HG03280 (cell line): ENCODE measurements at regions not wholly inside any gene's neighbourhood (a gene's known extent, or its start where the extent isn't known, plus 50 kb on each side); places are given as distances from the start of the nearest gene placed in this dataset.
A peak's percentile ranks its signal among the peaks of the same experiment; 100 is the strongest.
"Not testable (repeated sequence)": the region's sequence is repeated elsewhere in the genome, so short reads cannot be mapped to it uniquely, and the experiment has no call there.

Experiments used
- ATAC-seq: cut with Tn5 transposase; IDR thresholded peaks from one replicate; pipeline ENCODE4 v1.9.1; 2021; ENCODE audit warnings: mild to moderate bottlenecking, moderate library complexity; ENCODE audit not compliant: unreplicated experiment

GRCh38 chr6:5898563-5898962 lies 108.2 kb downstream of the NRN1 start:
- ATAC-seq: no peak

GRCh38 chr6:5898102-5898501 lies 108.6 kb downstream of the NRN1 start:
- ATAC-seq: no peak

GRCh38 chr6:5896476-5897200 lies 110.1 kb downstream of the NRN1 start:
- no peak for ATAC-seq

DNA sequence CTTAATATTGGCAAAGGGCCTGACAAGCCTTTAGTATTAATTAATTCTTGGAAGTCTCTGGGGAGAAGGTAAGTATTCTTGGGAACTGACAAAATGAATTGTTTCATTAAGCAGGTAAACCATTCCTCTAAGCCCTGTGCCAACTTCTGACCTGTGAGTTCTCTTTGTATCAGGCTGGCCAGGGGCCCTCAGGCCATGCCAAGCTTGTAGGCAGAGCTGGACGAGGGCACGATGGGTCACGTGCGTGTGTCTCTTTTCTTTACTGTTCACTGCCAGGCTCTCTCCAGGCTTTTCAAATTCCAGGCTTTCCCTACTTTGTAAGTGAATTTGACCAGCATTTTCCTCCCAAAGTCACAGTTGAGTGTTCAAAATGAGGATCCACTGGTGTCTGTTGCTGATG lies 112.4 kb downstream of the NRN1 start:
- no peak for ATAC-seq

DNA sequence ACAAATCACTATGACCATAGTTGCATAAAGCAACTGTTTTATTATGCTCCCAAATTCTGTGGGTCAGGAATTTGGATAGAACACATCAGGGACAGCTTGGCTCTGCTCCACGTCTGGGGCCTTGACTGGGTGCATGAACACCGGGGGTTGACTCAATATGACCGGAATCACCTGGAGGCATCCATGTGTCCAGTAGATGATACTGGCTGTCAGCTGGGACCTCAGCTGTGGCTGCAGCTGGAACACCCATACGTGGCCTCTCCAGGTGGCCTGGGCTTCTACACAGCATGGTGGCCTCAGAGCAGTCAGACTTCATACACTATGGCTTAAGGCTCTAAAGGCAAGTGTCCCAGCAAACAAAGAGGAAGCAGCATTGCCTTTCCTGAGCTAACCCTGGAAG lies 113.4 kb downstream of the NRN1 start:
- no peak for ATAC-seq

- no peak for ATAC-seq
These were observed 114.1 kb downstream of the NRN1 start for GRCh38 chr6:5892669-5893068.

- no peak for ATAC-seq
These were observed 127.9 kb downstream of the NRN1 start for GRCh38 chr6:5878792-5879191.

DNA sequence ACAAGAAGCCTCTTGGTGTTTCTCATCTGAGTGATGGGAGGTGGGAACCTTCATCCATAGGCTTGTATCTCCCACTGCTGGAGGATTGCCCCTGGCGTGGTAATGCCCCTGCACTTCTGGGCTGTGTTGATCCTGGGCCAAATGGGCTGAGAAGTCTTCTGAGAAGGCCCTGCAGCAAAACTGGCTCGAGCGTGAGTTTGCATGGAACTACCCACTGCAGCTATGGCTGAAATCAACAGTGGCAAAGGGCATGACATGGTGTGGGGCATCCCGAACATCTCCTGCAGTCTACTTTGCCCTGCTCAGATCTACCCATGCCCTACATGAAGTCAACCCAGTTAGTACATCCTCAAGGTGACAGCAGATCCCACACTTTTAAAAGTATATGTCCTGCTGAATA lies 130.6 kb downstream of the NRN1 start:
- no peak for ATAC-seq

- not testable (repeated sequence) for ATAC-seq
These were observed 132.7 kb downstream of the NRN1 start for GRCh38 chr6:5873976-5874375.

DNA sequence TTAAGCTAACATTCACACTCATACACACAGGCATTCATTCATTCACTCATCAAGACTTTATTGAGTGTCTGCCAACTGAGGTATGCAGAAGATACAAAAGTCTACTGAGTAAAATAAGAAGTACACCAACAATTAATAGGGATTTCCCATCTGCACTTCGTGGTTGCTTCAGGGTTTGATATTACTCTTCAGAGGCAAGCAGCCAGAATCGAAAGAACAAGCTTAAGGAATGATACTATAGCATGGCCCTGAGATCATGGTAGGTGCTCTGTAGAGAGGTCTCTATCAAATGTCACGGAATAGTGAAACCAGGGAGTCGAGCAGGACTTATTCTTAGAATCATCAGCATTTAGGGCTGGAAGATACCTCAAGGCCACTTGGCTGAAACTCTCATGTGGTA lies 135.4 kb downstream of the NRN1 start:
- no peak for ATAC-seq

GRCh38 chr6:5869676-5870075 lies 137.0 kb downstream of the NRN1 start:
- ATAC-seq: peak; percentile 71

DNA sequence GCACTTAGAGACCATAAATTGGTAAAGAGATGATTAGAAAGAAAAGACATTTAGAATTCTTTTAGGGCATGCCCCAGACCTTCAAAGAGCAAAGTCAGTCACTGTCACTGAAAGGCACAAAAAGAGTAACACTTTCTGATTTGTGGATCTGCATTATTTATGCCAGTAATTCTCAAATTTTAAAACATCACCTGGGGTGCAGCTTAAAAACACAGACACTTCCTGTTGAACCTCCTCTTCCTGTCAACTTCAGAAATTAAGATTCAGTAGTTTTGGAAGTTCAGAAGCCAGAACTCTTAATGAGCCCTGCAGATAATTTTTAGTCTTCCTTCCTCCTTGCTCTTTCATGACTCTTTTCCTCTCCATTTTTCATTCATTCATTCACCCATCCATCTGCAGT lies 137.5 kb downstream of the NRN1 start:
- peak; percentile 15 for ATAC-seq

DNA sequence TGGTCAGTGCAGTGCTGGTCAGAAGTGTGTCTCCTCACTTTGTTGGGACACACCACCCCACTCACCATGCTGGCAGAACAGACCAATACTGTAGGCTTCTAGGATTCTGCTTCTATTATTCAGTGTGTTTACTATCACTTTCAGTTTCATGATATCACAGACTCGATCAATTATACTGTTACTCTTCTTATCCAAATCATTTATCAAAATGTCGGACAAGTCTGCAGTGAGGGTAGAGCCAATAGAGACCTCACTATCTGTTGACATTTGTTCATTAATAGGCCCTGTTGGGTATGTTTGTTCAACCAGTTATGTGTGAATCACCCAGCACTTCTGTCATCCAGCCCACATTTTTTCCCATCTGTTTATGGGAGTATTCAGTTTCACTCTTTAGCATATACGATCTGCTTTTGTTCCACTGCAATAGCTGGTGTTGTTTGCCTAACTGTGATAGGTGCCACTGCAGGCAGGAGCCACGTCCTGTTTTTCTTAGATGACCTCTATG lies 140.1 kb downstream of the NRN1 start:
- no peak for ATAC-seq

- no peak for ATAC-seq
These were observed 141.2 kb downstream of the NRN1 start for GRCh38 chr6:5865506-5866031.

DNA sequence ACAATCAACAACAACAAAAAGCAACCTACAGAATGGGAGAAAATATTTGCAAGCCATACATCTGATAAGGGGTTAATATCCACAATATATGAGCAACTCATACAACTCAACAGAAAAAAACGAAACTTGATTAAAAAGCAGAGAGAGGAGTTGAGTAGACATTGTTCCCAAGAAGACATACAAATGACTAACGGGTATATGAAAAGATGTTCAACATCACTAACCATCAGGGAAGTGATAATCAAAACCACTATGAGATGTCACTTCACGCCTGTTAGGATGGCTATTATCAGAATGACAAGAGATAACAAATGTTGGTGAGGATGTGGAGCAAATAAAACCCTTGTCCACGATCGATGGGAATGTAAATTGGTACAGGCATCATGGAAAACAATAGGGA lies 145.9 kb downstream of the NRN1 start:
- ATAC-seq: no peak

DNA sequence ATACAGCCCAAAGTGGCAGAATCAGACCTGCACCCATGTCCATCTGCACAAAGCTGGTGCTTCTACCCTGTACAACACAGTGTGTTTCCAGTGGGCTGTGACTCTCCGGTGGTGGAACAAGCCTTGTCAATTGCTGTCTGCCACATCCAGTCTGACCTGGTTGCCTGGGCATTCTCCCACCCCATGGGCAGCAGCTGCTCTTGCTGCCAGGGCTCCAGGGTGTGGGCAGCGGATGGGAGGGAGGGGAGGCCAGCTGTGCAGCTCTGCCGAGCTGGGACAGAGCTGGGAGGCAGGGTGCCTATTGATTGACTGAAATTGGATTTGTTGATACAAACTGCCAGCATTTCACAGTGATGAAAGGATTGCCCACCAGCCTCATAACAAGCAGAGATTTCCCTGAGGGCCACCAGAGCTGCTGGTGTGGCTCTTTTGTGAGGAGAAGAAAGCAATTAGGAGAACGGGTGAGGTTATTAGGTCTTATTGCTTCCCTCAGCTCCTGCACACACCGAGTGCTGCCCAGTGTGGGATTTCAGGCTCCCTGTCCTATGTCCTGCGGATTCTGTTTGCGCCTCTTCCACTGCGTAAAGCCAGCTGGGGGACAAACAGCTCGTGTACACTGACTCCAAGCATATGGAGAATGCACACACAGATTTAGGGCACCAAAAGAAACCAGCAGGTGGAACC lies 150.8 kb downstream of the NRN1 start:
- no peak for ATAC-seq

DNA sequence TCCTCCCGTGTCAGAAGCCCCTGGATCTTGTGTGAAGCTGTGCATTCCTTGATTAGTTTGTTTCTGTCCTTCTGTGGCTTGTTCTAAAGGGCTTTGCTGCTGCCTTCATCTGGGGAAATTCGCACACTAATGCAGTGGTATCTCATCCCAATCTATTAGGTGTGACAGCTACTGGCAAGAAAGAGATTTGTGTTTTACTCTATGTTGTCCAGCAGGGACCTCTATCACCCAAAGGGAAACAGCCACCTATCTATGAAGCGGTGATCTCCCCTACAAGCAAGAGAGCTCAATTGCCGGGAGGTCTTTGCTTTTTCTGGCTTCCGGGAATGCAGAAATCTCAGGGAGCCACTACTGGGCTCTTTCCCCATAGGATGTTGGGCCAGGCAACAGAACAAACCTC lies 151.8 kb downstream of the NRN1 start:
- ATAC-seq: no peak

DNA sequence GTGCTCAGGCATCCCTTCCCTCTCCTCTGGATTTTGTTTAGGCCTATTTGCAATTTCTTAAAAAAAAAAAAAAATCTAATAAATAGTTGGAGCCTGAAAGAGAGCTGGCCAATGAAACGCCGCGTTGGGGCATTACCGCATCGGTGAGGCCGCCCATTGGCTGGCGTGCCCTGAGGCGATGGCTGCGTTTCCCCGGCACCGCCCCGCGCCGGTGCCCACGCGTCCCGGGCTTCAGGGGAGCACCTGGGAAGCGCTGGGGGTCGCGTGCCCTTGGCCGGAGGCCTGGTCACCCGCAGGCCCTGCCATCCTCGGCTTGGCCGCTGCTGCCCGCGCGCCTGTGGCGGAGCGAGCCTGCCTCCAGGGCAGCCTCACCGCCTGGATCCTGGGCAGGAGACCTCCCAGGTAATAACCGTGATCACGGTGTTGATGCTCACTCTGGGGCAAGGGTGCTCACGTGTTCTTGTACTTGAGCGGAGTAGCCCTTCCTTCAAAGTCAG lies 155.4 kb downstream of the NRN1 start:
- ATAC-seq: no peak

DNA sequence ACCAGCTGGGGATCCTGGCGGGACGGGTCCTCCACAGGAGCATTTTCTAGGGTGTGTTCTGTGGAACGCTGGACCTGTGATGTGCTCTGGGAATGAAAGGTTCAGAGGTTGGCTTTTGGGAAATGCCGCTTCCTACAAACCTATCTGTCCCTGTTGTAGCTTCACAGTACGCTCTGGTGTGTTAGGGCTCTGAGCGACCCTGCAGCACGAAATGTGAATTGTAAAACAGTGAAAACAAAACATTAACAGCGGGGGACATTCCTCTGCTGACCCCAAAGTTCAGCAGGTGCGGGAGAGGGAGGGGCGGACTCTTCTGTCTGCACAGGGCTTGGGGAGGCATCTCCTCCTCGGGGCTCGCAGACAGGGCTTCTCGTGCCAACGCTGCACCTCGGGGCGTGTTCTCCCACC lies 155.9 kb downstream of the NRN1 start:
- no peak for ATAC-seq

DNA sequence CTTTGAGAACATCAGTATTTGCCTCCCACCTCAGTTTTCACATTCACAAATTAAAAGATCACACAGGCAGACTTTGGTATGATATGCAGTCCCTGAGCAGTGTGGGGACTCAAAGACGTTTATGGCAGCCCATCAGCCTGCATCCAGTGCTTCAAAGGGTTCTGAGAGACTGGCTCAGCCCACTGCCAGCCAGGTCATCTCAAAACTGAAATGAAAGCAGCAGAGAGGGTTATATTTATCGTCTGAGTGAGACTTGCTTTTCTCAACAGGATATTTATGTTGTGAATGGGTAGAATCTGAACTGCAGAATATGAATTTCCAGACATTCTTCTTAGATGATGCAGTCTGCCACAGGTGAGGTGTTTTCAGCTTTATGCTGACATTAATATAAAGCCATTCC lies 159.8 kb downstream of the NRN1 start:
- ATAC-seq: no peak

DNA sequence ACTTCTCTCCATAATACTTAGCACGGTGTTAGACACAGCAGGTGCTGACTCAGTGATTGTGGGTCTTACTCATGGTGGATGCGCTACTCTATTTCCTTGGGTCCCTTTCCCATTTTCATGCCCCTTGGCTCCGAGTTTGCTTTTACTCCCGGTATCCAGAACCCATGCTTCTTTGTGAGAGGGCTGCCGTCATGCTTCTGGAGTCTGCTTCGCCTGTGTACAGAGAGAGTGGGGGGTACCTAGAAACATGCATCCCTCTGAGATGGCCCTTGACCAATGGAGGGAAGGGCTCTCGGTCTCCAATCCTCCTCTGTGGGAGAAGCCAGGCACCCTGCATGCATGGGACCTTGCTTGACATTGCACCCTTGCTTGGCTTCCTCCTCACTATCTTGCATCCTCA lies 160.4 kb downstream of the NRN1 start:
- ATAC-seq: no peak

DNA sequence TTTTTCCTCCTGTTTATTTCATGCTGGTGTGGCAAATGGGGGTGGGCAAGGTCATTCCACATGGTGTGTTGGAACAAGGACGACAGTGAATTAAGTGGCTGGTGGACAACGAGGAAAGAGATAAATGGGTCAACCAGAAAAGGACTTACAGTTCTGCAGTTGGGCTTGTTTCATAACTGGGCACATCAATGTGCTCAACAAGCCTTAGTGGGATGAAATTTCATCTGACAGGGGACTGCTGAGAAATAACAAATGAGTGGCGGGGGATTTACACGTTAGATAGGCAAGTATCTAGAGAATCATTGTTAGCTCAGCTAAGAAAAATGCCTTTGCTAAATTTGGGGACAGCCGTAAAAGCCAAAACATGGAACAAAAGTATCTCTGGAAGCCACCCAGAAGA lies 163.6 kb downstream of the NRN1 start:
- no peak for ATAC-seq
